Endothelial cell of umbilical vein (primary cell): ENCODE measurements at regions not wholly inside any gene's neighbourhood (a gene's known extent, or its start where the extent isn't known, plus 50 kb on each side); places are given as distances from the start of the nearest gene placed in this dataset.

Experiments used
- JUN ChIP-seq: IDR thresholded peaks from 2 replicates; pipeline ENCODE4 v1.6.1; 2011; ENCODE audit warnings: borderline replicate concordance, low read depth; ENCODE audit not compliant: insufficient read length, insufficient read depth
- POLR2A ChIP-seq: IDR thresholded peaks from 2 replicates; pipeline ENCODE4 v1.6.1; 2012; ENCODE audit warnings: low read depth, mild to moderate bottlenecking, control low read depth, low read length
- TF ChIP-seq, protein P1 (sequence below), 2 donors: IDR thresholded peaks; 1 replicate in 1 of 2; 2 replicates in 1 of 2; pipeline ENCODE4 v1.5.1; 2011; ENCODE audit warnings: low read length in 2 of 2, mild to moderate bottlenecking in 2 of 2, moderate library complexity in 2 of 2, control low read depth in 1 of 2, inconsistent platforms in 1 of 2, low read depth in 1 of 2; ENCODE audit not compliant: insufficient read depth in 1 of 2; ENCODE audit errors: extremely low read depth in 1 of 2

GRCh38 chr22:49176956-49177355, 650.7 kb downstream of the BRD1 start:
- TF ChIP-seq, protein P1, sequence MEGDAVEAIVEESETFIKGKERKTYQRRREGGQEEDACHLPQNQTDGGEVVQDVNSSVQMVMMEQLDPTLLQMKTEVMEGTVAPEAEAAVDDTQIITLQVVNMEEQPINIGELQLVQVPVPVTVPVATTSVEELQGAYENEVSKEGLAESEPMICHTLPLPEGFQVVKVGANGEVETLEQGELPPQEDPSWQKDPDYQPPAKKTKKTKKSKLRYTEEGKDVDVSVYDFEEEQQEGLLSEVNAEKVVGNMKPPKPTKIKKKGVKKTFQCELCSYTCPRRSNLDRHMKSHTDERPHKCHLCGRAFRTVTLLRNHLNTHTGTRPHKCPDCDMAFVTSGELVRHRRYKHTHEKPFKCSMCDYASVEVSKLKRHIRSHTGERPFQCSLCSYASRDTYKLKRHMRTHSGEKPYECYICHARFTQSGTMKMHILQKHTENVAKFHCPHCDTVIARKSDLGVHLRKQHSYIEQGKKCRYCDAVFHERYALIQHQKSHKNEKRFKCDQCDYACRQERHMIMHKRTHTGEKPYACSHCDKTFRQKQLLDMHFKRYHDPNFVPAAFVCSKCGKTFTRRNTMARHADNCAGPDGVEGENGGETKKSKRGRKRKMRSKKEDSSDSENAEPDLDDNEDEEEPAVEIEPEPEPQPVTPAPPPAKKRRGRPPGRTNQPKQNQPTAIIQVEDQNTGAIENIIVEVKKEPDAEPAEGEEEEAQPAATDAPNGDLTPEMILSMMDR (IDR thresholded peaks at IDR 0.05; ENCODE audit: extremely low read depth in 1 of 2, insufficient read depth in 1 of 2, low read depth in 1 of 2, low read length in 2 of 2) = no peak
- no peak for TF ChIP-seq JUN
- no peak for TF ChIP-seq POLR2A
